OCI-LY3 (cell line): ENCODE measurements at regions not wholly inside any gene's neighbourhood (a gene's known extent, or its start where the extent isn't known, plus 50 kb on each side); places are given as distances from the start of the nearest gene placed in this dataset.
"Not testable (repeated sequence)": the region's sequence is repeated elsewhere in the genome, so short reads cannot be mapped to it uniquely, and the experiment has no call there.

Source experiments
- H2AFZ ChIP-seq: fragments of 200-600, 300-600 bp; shearing (Covaris generic); 2 replicates; pipeline ENCODE4 v1.6.0; 2014; ENCODE audit warnings: antibody characterized with exemption, low read depth, low read length
- H3K27ac ChIP-seq: fragments of 200-600, 300-600 bp; sonication (generic); 2 replicates; pipeline ENCODE4 v1.5.1; 2014; ENCODE audit warnings: mild to moderate bottlenecking, low read length, moderate library complexity, mixed read lengths
- H3K27me3 ChIP-seq: fragments of 200-600, 300-600 bp; sonication (generic); 2 replicates; pipeline ENCODE4 v1.6.1; 2014; ENCODE audit warnings: low read depth, low read length, mixed read lengths
- H3K36me3 ChIP-seq: fragments of 200-600, 300-600 bp; sonication (generic); replicated peaks from 2 replicates; pipeline ENCODE3; 2014; ENCODE audit warnings: low read depth, low read length, mixed read lengths
- H3K4me1 ChIP-seq: fragments of 300-600, 200-600 bp; sonication (generic); 2 replicates; pipeline ENCODE4 v1.6.1; 2014; ENCODE audit warnings: low read length, mixed read lengths
- H3K4me2 ChIP-seq: fragments of 200-600, 300-600 bp; sonication (generic); 2 replicates; pipeline ENCODE4 v1.6.1; 2014; ENCODE audit warnings: low read length, mixed read lengths
- H3K4me3 ChIP-seq: fragments of 300-600, 200-600 bp; sonication (generic); 2 replicates; pipeline ENCODE4 v1.5.1; 2014; ENCODE audit warnings: antibody characterized with exemption, mild to moderate bottlenecking, low read length, moderate library complexity
- H3K79me2 ChIP-seq: fragments of 300-600, 200-600 bp; shearing (Covaris generic); 2 replicates; pipeline ENCODE4 v1.6.1; 2014; ENCODE audit warnings: mild to moderate bottlenecking, low read length, mixed read lengths
- H3K9ac ChIP-seq: fragments of 300-600, 200-600 bp; shearing (Covaris generic); 2 replicates; pipeline ENCODE4 v1.6.0; 2014; ENCODE audit warnings: mild to moderate bottlenecking, low read length, moderate library complexity
- H3K9me3 ChIP-seq: fragments of 200-600, 300-600 bp; shearing (Covaris generic); 2 replicates; pipeline ENCODE4 v1.6.1; 2014; ENCODE audit warnings: low read length, mixed read lengths; ENCODE audit not compliant: insufficient read depth
- H4K20me1 ChIP-seq: fragments of 200-600, 300-600 bp; sonication (generic); 2 replicates; pipeline ENCODE4 v1.6.1; 2016; ENCODE audit warnings: low read length, mixed read lengths; ENCODE audit not compliant: insufficient read depth
- CTCF ChIP-seq: fragments of 200-600, 300-600 bp; sonication (generic); IDR thresholded peaks from 2 replicates; pipeline ENCODE4 v1.5.1; 2014; ENCODE audit warnings: antibody characterized with exemption, low read length, low read depth
- EZH2phosphoT487 ChIP-seq: fragments of 200-600 bp; shearing (Covaris generic); IDR thresholded peaks from 2 replicates; pipeline ENCODE4 v1.6.1; 2018; ENCODE audit warnings: antibody characterized with exemption, mixed run types, low read depth

- no peak overlapping the region for H3K27ac ChIP-seq
- no peak overlapping the region for H2AFZ ChIP-seq
- H3K9ac ChIP-seq, result no peak overlapping the region
- no peaks in the 10 kb centered on the region for H4K20me1 ChIP-seq
- no peaks in the 10 kb centered on the region for H3K79me2 ChIP-seq
- no peaks in the 10 kb centered on the region for H3K27me3 ChIP-seq
- no peak overlapping the region for H3K4me3 ChIP-seq
- TF ChIP-seq EZH2phosphoT487 (no peak), CTCF (no peak)
- H3K36me3 ChIP-seq, result no peaks in the 10 kb centered on the region
- no peak overlapping the region for H3K4me2 ChIP-seq
- H3K9me3 ChIP-seq, result no peaks in the 10 kb centered on the region; the same call in 1 of the 2 replicates
- H3K4me1 ChIP-seq, result 0 out of 2 replicates have a peak, but pooled peaks cover 3% of the 10 kb centered on the region
These were observed 357.3 kb upstream of the NDST4 start for GRCh38 chr4:115470763-115471162.

GRCh38 chr4:115459301-115459700, 345.9 kb upstream of the NDST4 start:
- H3K4me3 ChIP-seq, result not testable (repeated sequence)

GRCh38 chr4:115456231-115456630, 342.8 kb upstream of the NDST4 start:
- Histone ChIP-seq H3K27me3 (no peaks in the 10 kb centered on the region), H3K79me2 (no peaks in the 10 kb centered on the region), H3K9me3 (no peaks in the 10 kb centered on the region), H4K20me1 (no peaks in the 10 kb centered on the region), H3K36me3 (no peaks in the 10 kb centered on the region), H3K27ac (no peak overlapping the region), H3K4me1 (no peaks in the 10 kb centered on the region), H3K4me3 (no peak overlapping the region), H3K9ac (no peak overlapping the region), H2AFZ (no peak overlapping the region), H3K4me2 (no peak overlapping the region)
- TF ChIP-seq EZH2phosphoT487 (no peak), CTCF (no peak)

More at GRCh38 chr4:115459301-115459700, 345.9 kb upstream of the NDST4 start:
- H3K27ac ChIP-seq, H3K36me3 ChIP-seq, H4K20me1 ChIP-seq, H3K79me2 ChIP-seq, H3K4me1 ChIP-seq, H2AFZ ChIP-seq, H3K27me3 ChIP-seq, H3K9me3 ChIP-seq, H3K4me2 ChIP-seq, H3K9ac ChIP-seq: not testable (repeated sequence)

GRCh38 chr4:115454228-115454627, 340.8 kb upstream of the NDST4 start:
- Histone ChIP-seq H3K4me1 (no peaks in the 10 kb centered on the region), H3K4me2 (no peak overlapping the region), H3K36me3 (no peaks in the 10 kb centered on the region), H2AFZ (no peak overlapping the region), H3K79me2 (no peaks in the 10 kb centered on the region), H3K9me3 (no peaks in the 10 kb centered on the region), H3K27me3 (no peaks in the 10 kb centered on the region), H3K27ac (no peak overlapping the region), H3K9ac (no peak overlapping the region), H4K20me1 (no peaks in the 10 kb centered on the region), H3K4me3 (no peak overlapping the region)
- no peak for TF ChIP-seq EZH2phosphoT487
- TF ChIP-seq CTCF, result no peak

- Histone ChIP-seq H2AFZ (no peak overlapping the region), H4K20me1 (no peaks in the 10 kb centered on the region), H3K27me3 (no peaks in the 10 kb centered on the region), H3K4me3 (no peak overlapping the region), H3K9me3 (no peaks in the 10 kb centered on the region), H3K9ac (no peak overlapping the region), H3K36me3 (no peaks in the 10 kb centered on the region), H3K4me1 (no peaks in the 10 kb centered on the region), H3K4me2 (no peak overlapping the region), H3K79me2 (no peaks in the 10 kb centered on the region), H3K27ac (no peak overlapping the region)
- TF ChIP-seq EZH2phosphoT487 (no peak), CTCF (no peak)
These were observed 340.0 kb upstream of the NDST4 start for GRCh38 chr4:115453416-115453815.

- H3K79me2 ChIP-seq, H4K20me1 ChIP-seq: not testable (repeated sequence)
These were observed 338.8 kb upstream of the NDST4 start for GRCh38 chr4:115452229-115452628.

More at GRCh38 chr4:115452229-115452628, 338.8 kb upstream of the NDST4 start:
- H3K36me3 ChIP-seq, H3K4me3 ChIP-seq, H3K27ac ChIP-seq, H3K9me3 ChIP-seq, H3K4me1 ChIP-seq, H3K9ac ChIP-seq, H3K27me3 ChIP-seq, H2AFZ ChIP-seq, H3K4me2 ChIP-seq: not testable (repeated sequence)
